HEK293 (cell line): ENCODE measurements at regions not wholly inside any gene's neighbourhood (a gene's known extent, or its start where the extent isn't known, plus 50 kb on each side); places are given as distances from the start of the nearest gene placed in this dataset.

Experiments used
- CTCF ChIA-PET: fragments of 350-600 bp; formaldehyde crosslinking; extraction: SDS; loops from one replicate; lab custom pipeline; 2021; ENCODE audit warnings: antibody characterized with exemption; lab: Yijun Ruan, JAX
- POLR2A ChIA-PET: fragments of 300-600 bp; formaldehyde crosslinking; extraction: SDS; loops from one replicate; lab custom pipeline; 2020; ENCODE audit warnings: antibody characterized with exemption, inconsistent platforms; lab: Yijun Ruan, JAX
- H3K27ac ChIP-seq: fragments of 200-500 bp; sonication (Bioruptor generic); 2 replicates; pipeline ENCODE4 v1.5.1; 2014; ENCODE audit warnings: low read depth, low read length, control low read depth, inconsistent platforms; ENCODE audit errors: extremely low read depth
- H3K36me3 ChIP-seq, 2 experiments: fragments of 200-500 bp in 1 of 2; sonication (Bioruptor generic) in 1 of 2; 1 replicate in 1 of 2; 2 replicates in 1 of 2; pipeline ENCODE4 v1.5.1; 2014 to 2017; ENCODE audit warnings: inconsistent platforms in 2 of 2, low read length in 2 of 2; ENCODE audit not compliant: control insufficient read depth in 2 of 2, insufficient read depth in 1 of 2
- H3K4me1 ChIP-seq: fragments of 200-500 bp; sonication (Bioruptor generic); 2 replicates; pipeline ENCODE4 v1.5.1; 2014; ENCODE audit warnings: mild to moderate bottlenecking, low read length, inconsistent platforms; ENCODE audit not compliant: control insufficient read depth, insufficient read depth
- H3K4me3 ChIP-seq: 2 replicates; pipeline ENCODE4 v1.5.1; 2011; ENCODE audit warnings: low read depth, mild to moderate bottlenecking, control low read depth, low read length, moderate library complexity
- H3K9me3 ChIP-seq: fragments of 200-500 bp; sonication (Bioruptor generic); 2 replicates; pipeline ENCODE4 v1.5.1; 2014; ENCODE audit warnings: low read depth, low read length, inconsistent platforms; ENCODE audit not compliant: control insufficient read depth, insufficient read depth
- BCL6B ChIP-seq: fragments of 450-650 bp; formaldehyde crosslinking; IDR thresholded peaks from 2 replicates; pipeline ENCODE4 v1.5.1; 2017; ENCODE audit warnings: missing biosample characterization, missing genetic modification characterization
- GLI2 ChIP-seq: fragments of 450-650 bp; formaldehyde crosslinking; IDR thresholded peaks from 2 replicates; pipeline ENCODE4; 2017; ENCODE audit warnings: missing biosample characterization, missing genetic modification characterization, low read depth, borderline replicate concordance
- KLF1 ChIP-seq: fragments of 450-650 bp; formaldehyde crosslinking; IDR thresholded peaks from 2 replicates; pipeline ENCODE4 v1.5.1; 2016; ENCODE audit warnings: missing biosample characterization, missing genetic modification characterization
- PRDM10 ChIP-seq: fragments of 450-650 bp; formaldehyde crosslinking; IDR thresholded peaks from 2 replicates; pipeline ENCODE4 v1.5.1; 2016; ENCODE audit warnings: missing biosample characterization, missing genetic modification characterization
- PRDM4 ChIP-seq: fragments of 450-650 bp; formaldehyde crosslinking; IDR thresholded peaks from 2 replicates; pipeline ENCODE4 v1.5.1; 2017; ENCODE audit warnings: missing biosample characterization, missing genetic modification characterization
- RBAK ChIP-seq: fragments of 450-650 bp; formaldehyde crosslinking; IDR thresholded peaks from 2 replicates; pipeline ENCODE4 v1.5.1; 2016; ENCODE audit warnings: missing biosample characterization, missing genetic modification characterization
- SP3 ChIP-seq: fragments of 450-650 bp; formaldehyde crosslinking; IDR thresholded peaks from 2 replicates; pipeline ENCODE4 v1.5.1; 2016; ENCODE audit warnings: missing biosample characterization, missing genetic modification characterization
- WT1 ChIP-seq: fragments of 450-650 bp; formaldehyde crosslinking; IDR thresholded peaks from 2 replicates; pipeline ENCODE4 v1.5.1; 2016; ENCODE audit warnings: missing biosample characterization, missing genetic modification characterization
- ZNF132 ChIP-seq: fragments of 450-650 bp; formaldehyde crosslinking; IDR thresholded peaks from 2 replicates; pipeline ENCODE4 v1.5.1; 2017; ENCODE audit warnings: missing biosample characterization, missing genetic modification characterization, borderline replicate concordance
- ZNF19 ChIP-seq: fragments of 450-650 bp; formaldehyde crosslinking; IDR thresholded peaks from 2 replicates; pipeline ENCODE4; 2016; ENCODE audit warnings: missing biosample characterization, missing genetic modification characterization, low read depth
- ZNF211 ChIP-seq: fragments of 450-650 bp; formaldehyde crosslinking; IDR thresholded peaks from 2 replicates; pipeline ENCODE4 v1.5.1; 2016; ENCODE audit warnings: low read depth, missing biosample characterization, missing genetic modification characterization
- ZNF248 ChIP-seq: fragments of 450-650 bp; formaldehyde crosslinking; IDR thresholded peaks from 2 replicates; pipeline ENCODE4 v1.5.1; 2017; ENCODE audit warnings: missing biosample characterization, missing genetic modification characterization
- ZNF266 ChIP-seq: fragments of 450-650 bp; formaldehyde crosslinking; IDR thresholded peaks from 2 replicates; pipeline ENCODE4 v1.5.1; 2016; ENCODE audit warnings: missing biosample characterization, missing genetic modification characterization, low read depth
- ZNF302 ChIP-seq: fragments of 450-650 bp; formaldehyde crosslinking; IDR thresholded peaks from 2 replicates; pipeline ENCODE4 v1.5.1; 2016; ENCODE audit warnings: missing biosample characterization, missing genetic modification characterization, low read depth
- ZNF558 ChIP-seq: fragments of 450-650 bp; formaldehyde crosslinking; IDR thresholded peaks from 2 replicates; pipeline ENCODE4 v1.5.1; 2016; ENCODE audit warnings: missing biosample characterization, missing genetic modification characterization
- ZNF626 ChIP-seq: fragments of 450-650 bp; sonication (Bioruptor Pico); formaldehyde crosslinking; IDR thresholded peaks from 2 replicates; pipeline ENCODE4 v1.5.1; 2018; ENCODE audit warnings: missing biosample characterization, missing genetic modification characterization, inconsistent platforms
- ZNF639 ChIP-seq: fragments of 450-650 bp; formaldehyde crosslinking; IDR thresholded peaks from 2 replicates; pipeline ENCODE4 v1.5.1; 2016; ENCODE audit warnings: missing biosample characterization, missing genetic modification characterization
- ZXDB ChIP-seq: fragments of 450-650 bp; formaldehyde crosslinking; IDR thresholded peaks from 2 replicates; pipeline ENCODE4 v1.5.1; 2016; ENCODE audit warnings: missing biosample characterization, missing genetic modification characterization
- TF ChIP-seq, protein P1 (sequence below): fragments of 450-650 bp; formaldehyde crosslinking; IDR thresholded peaks from 2 replicates; pipeline ENCODE4 v1.5.1; 2017; ENCODE audit warnings: missing biosample characterization, missing genetic modification characterization
- TF ChIP-seq, protein P2 (sequence below): fragments of 450-650 bp; formaldehyde crosslinking; IDR thresholded peaks from 2 replicates; pipeline ENCODE4 v1.5.1; 2016; ENCODE audit warnings: missing biosample characterization, missing genetic modification characterization
- TF ChIP-seq, protein P3 (sequence below): fragments of 450-650 bp; formaldehyde crosslinking; IDR thresholded peaks from 2 replicates; pipeline ENCODE4 v1.5.1; 2016; ENCODE audit warnings: missing biosample characterization, missing genetic modification characterization

DNA sequence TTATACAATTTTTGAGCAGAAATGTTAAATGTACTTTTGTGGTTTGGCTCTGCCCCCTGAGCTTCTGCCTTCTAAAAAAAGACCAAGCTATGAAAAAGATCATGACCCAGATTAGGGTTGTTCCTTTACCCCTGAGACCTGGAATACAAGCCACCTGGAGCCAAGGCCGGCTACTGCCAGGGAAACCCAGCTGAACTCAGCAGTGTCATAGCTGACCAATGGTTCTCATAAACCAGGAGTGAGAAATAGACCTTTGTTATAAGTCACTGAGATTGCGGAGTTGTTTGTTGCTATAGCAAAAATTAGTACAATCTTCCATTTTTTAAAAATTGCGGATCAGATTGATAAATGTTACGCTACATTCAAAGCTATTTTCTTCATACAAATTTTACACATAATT, 1261.7 kb downstream of the ROBO1 start:
- Histone ChIP-seq H3K36me3 (no peaks in the 10 kb centered on the region), H3K4me1 (peaks cover 12% of the 10 kb centered on the region), H3K9me3 (no peaks in the 10 kb centered on the region), H3K27ac (peak overlapping the region; percentile 39; the same call in 1 of the 2 replicates), H3K4me3 (no peak overlapping the region)
- ChIA-PET CTCF (interaction anchor here (0.6 to 0.7 kb wide), 2 partner anchors 16 to 135 kb away, joined by 3 to 6 read pairs; no protein-coding TSS in a partner anchor), POLR2A (no interaction called here)
- TF ChIP-seq ZNF19 (tag by site-specific recombination) (no peak), RBAK (tag by site-specific recombination) (no peak), ZNF302 (tag by site-specific recombination) (no peak), KLF1 (no peak), ZNF626 (no peak), ZNF558 (tag by site-specific recombination) (no peak), ZNF266 (tag by site-specific recombination) (no peak), ZNF639 (tag by site-specific recombination) (no peak), ZNF248 (tag by site-specific recombination) (no peak), ZNF132 (tag by site-specific recombination) (no peak)

GRCh38 chr3:78506581-78507195, 1261.1 kb downstream of the ROBO1 start:
- CTCF ChIA-PET, result interaction anchor here (0.6 kb wide), 1 partner anchor 16 kb away, joined by 3 read pairs; no protein-coding TSS in a partner anchor
- Histone ChIP-seq H3K36me3 (no peaks in the 10 kb centered on the region), H3K4me3 (no peak overlapping the region), H3K4me1 (peaks cover 12% of the 10 kb centered on the region), H3K27ac (peak overlapping the region; percentile 42; the same call in 1 of the 2 replicates), H3K9me3 (no peaks in the 10 kb centered on the region)
- POLR2A ChIA-PET, result no interaction called here
- TF ChIP-seq WT1 (tag by site-specific recombination) (peak; percentile 87), ZXDB (tag by site-specific recombination) (peak; percentile 93), BCL6B (peak; percentile 73), GLI2 (tag by site-specific recombination) (peak; percentile 83; the same call in 1 of the 2 replicates), PRDM10 (tag by site-specific recombination) (peak; percentile 17; the same call in 1 of the 2 replicates), PRDM4 (tag by site-specific recombination) (0 out of 2 replicates have a peak, but pooled peaks have one; percentile 44), SP3 (tag by site-specific recombination) (0 out of 2 replicates have a peak, but pooled peaks have one; percentile 15), ZNF211 (no peak)
- TF ChIP-seq, protein P1, sequence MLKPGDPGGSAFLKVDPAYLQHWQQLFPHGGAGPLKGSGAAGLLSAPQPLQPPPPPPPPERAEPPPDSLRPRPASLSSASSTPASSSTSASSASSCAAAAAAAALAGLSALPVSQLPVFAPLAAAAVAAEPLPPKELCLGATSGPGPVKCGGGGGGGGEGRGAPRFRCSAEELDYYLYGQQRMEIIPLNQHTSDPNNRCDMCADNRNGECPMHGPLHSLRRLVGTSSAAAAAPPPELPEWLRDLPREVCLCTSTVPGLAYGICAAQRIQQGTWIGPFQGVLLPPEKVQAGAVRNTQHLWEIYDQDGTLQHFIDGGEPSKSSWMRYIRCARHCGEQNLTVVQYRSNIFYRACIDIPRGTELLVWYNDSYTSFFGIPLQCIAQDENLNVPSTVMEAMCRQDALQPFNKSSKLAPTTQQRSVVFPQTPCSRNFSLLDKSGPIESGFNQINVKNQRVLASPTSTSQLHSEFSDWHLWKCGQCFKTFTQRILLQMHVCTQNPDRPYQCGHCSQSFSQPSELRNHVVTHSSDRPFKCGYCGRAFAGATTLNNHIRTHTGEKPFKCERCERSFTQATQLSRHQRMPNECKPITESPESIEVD (tag by site-specific recombination), result peak; percentile 85
- TF ChIP-seq, protein P2, sequence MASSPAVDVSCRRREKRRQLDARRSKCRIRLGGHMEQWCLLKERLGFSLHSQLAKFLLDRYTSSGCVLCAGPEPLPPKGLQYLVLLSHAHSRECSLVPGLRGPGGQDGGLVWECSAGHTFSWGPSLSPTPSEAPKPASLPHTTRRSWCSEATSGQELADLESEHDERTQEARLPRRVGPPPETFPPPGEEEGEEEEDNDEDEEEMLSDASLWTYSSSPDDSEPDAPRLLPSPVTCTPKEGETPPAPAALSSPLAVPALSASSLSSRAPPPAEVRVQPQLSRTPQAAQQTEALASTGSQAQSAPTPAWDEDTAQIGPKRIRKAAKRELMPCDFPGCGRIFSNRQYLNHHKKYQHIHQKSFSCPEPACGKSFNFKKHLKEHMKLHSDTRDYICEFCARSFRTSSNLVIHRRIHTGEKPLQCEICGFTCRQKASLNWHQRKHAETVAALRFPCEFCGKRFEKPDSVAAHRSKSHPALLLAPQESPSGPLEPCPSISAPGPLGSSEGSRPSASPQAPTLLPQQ (tag by site-specific recombination), result 0 out of 2 replicates have a peak, but pooled peaks have one; percentile 18
- TF ChIP-seq, protein P3, sequence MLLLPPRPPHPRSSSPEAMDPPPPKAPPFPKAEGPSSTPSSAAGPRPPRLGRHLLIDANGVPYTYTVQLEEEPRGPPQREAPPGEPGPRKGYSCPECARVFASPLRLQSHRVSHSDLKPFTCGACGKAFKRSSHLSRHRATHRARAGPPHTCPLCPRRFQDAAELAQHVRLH, result peak; percentile 85
